ENCODE measurements at regions not wholly inside any gene's neighbourhood (a gene's known extent, or its start where the extent isn't known, plus 50 kb on each side); places are given as distances from the start of the nearest gene placed in this dataset.
"Not testable (repeated sequence)": the region's sequence is repeated elsewhere in the genome, so short reads cannot be mapped to it uniquely, and the experiment has no call there.

GRCh38 chr20:56708991-56709390, 79.9 kb downstream of the TFAP2C start:
- Histone ChIP-seq H3K27ac (ENCODE audit: low read depth, low read length) (no peak overlapping the region), H3K36me3 (ENCODE audit: control insufficient read depth, insufficient read depth, low read length) (no peaks in the 10 kb centered on the region), H3K4me3 (ENCODE audit: low read depth, low read length) (no peak overlapping the region), H3K9me3 (ENCODE audit: control insufficient read depth, insufficient read depth, low read depth, low read length) (peaks cover 2% of the 10 kb centered on the region; the same call in 1 of the 2 replicates), H3K27me3 (ENCODE audit: control insufficient read depth, insufficient read depth, low read length) (no peaks in the 10 kb centered on the region), H3K4me1 (ENCODE audit: control insufficient read depth, insufficient read depth, low read length) (peaks cover 13% of the 10 kb centered on the region), H3K9ac (ENCODE audit: low read length) (no peak overlapping the region)

- H3K4me3 ChIP-seq (ENCODE audit: low read depth, low read length): no peak overlapping the region
- H3K27me3 ChIP-seq (ENCODE audit: control insufficient read depth, insufficient read depth, low read length): no peaks in the 10 kb centered on the region
- H3K36me3 ChIP-seq (ENCODE audit: control insufficient read depth, insufficient read depth, low read length): no peaks in the 10 kb centered on the region
- peaks cover 2% of the 10 kb centered on the region; the same call in 1 of the 2 replicates for H3K9me3 ChIP-seq (ENCODE audit: control insufficient read depth, insufficient read depth, low read depth, low read length)
- H3K9ac ChIP-seq (ENCODE audit: low read length): no peak overlapping the region
- peaks cover 15% of the 10 kb centered on the region for H3K4me1 ChIP-seq (ENCODE audit: control insufficient read depth, insufficient read depth, low read length)
- no peak overlapping the region for H3K27ac ChIP-seq (ENCODE audit: low read depth, low read length)
Measured at GRCh38 chr20:56710125-56710524, 81.0 kb downstream of the TFAP2C start.

- not testable (repeated sequence) for H3K36me3 ChIP-seq (ENCODE audit: control insufficient read depth, insufficient read depth, low read length)
Measured at GRCh38 chr20:56710577-56710976, 81.5 kb downstream of the TFAP2C start.

GRCh38 chr20:56711018-56711417, 81.9 kb downstream of the TFAP2C start:
- peaks cover 2% of the 10 kb centered on the region; the same call in 1 of the 2 replicates for H3K9me3 ChIP-seq (ENCODE audit: control insufficient read depth, insufficient read depth, low read depth, low read length)
- no peaks in the 10 kb centered on the region for H3K27me3 ChIP-seq (ENCODE audit: control insufficient read depth, insufficient read depth, low read length)
- H3K9ac ChIP-seq (ENCODE audit: low read length): no peak overlapping the region
- no peak overlapping the region; the same call in 1 of the 2 replicates for H3K27ac ChIP-seq (ENCODE audit: low read depth, low read length)
- H3K4me1 ChIP-seq (ENCODE audit: control insufficient read depth, insufficient read depth, low read length): peaks cover 20% of the 10 kb centered on the region
- no peak overlapping the region for H3K4me3 ChIP-seq (ENCODE audit: low read depth, low read length)
- no peaks in the 10 kb centered on the region for H3K36me3 ChIP-seq (ENCODE audit: control insufficient read depth, insufficient read depth, low read length)

More at GRCh38 chr20:56710577-56710976, 81.5 kb downstream of the TFAP2C start:
- not testable (repeated sequence) for H3K9ac ChIP-seq (ENCODE audit: low read length); H3K27me3 ChIP-seq (ENCODE audit: control insufficient read depth, insufficient read depth, low read length); H3K9me3 ChIP-seq (ENCODE audit: control insufficient read depth, insufficient read depth, low read depth, low read length); H3K27ac ChIP-seq (ENCODE audit: low read depth, low read length); H3K4me3 ChIP-seq (ENCODE audit: low read depth, low read length)
- H3K4me1 ChIP-seq (ENCODE audit: control insufficient read depth, insufficient read depth, low read length): peaks cover 19% of the 10 kb centered on the region

DNA sequence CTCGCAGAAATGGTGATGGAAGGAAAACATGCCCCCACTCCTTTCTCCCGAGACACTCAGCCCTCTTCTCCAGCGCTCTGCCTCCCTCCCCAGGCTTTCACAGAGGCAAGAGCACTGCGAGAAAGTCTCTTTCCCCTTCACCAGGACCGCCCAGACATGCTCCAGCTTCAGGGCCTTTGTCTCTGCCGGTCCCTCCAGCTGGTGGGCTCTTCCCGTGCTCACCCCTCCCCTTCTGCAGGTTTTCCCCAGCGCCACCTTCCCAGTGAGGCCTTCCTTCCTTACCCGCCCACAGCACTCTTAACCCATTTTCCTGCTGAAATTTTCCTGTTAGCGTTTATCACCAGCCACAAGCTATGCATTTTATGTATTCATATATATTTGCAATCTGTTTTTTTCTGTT, 86.2 kb downstream of the TFAP2C start:
- H3K9ac ChIP-seq (ENCODE audit: low read length): no peak overlapping the region
- no peaks in the 10 kb centered on the region for H3K36me3 ChIP-seq (ENCODE audit: control insufficient read depth, insufficient read depth, low read length)
- no peak overlapping the region for H3K27ac ChIP-seq (ENCODE audit: low read depth, low read length)
- no peaks in the 10 kb centered on the region for H3K9me3 ChIP-seq (ENCODE audit: control insufficient read depth, insufficient read depth, low read depth, low read length)
- no peaks in the 10 kb centered on the region for H3K27me3 ChIP-seq (ENCODE audit: control insufficient read depth, insufficient read depth, low read length)
- H3K4me1 ChIP-seq (ENCODE audit: control insufficient read depth, insufficient read depth, low read length): peaks cover 23% of the 10 kb centered on the region
- no peak overlapping the region for H3K4me3 ChIP-seq (ENCODE audit: low read depth, low read length)

GRCh38 chr20:56715902-56716519, 86.9 kb downstream of the TFAP2C start:
- H3K27me3 ChIP-seq (ENCODE audit: control insufficient read depth, insufficient read depth, low read length): no peaks in the 10 kb centered on the region

GRCh38 chr20:56716806-56717205, 87.7 kb downstream of the TFAP2C start:
- Histone ChIP-seq H3K4me3 (ENCODE audit: low read depth, low read length) (no peak overlapping the region), H3K36me3 (ENCODE audit: control insufficient read depth, insufficient read depth, low read length) (no peaks in the 10 kb centered on the region), H3K27me3 (ENCODE audit: control insufficient read depth, insufficient read depth, low read length) (no peaks in the 10 kb centered on the region), H3K4me1 (ENCODE audit: control insufficient read depth, insufficient read depth, low read length) (peaks cover 15% of the 10 kb centered on the region), H3K9me3 (ENCODE audit: control insufficient read depth, insufficient read depth, low read depth, low read length) (no peaks in the 10 kb centered on the region), H3K9ac (ENCODE audit: low read length) (no peak overlapping the region), H3K27ac (ENCODE audit: low read depth, low read length) (no peak overlapping the region)

More at GRCh38 chr20:56715902-56716519, 86.9 kb downstream of the TFAP2C start:
- Histone ChIP-seq H3K36me3 (ENCODE audit: control insufficient read depth, insufficient read depth, low read length) (no peaks in the 10 kb centered on the region), H3K9me3 (ENCODE audit: control insufficient read depth, insufficient read depth, low read depth, low read length) (no peaks in the 10 kb centered on the region), H3K27ac (ENCODE audit: low read depth, low read length) (no peak overlapping the region), H3K9ac (ENCODE audit: low read length) (no peak overlapping the region), H3K4me1 (ENCODE audit: control insufficient read depth, insufficient read depth, low read length) (peaks cover 23% of the 10 kb centered on the region), H3K4me3 (ENCODE audit: low read depth, low read length) (no peak overlapping the region)

- Histone ChIP-seq H3K4me1 (ENCODE audit: control insufficient read depth, insufficient read depth, low read length) (peaks cover 11% of the 10 kb centered on the region), H3K9me3 (ENCODE audit: control insufficient read depth, insufficient read depth, low read depth, low read length) (no peaks in the 10 kb centered on the region), H3K9ac (ENCODE audit: low read length) (no peak overlapping the region), H3K4me3 (ENCODE audit: low read depth, low read length) (no peak overlapping the region), H3K27me3 (ENCODE audit: control insufficient read depth, insufficient read depth, low read length) (no peaks in the 10 kb centered on the region), H3K36me3 (ENCODE audit: control insufficient read depth, insufficient read depth, low read length) (no peaks in the 10 kb centered on the region), H3K27ac (ENCODE audit: low read depth, low read length) (no peak overlapping the region)
Measured at GRCh38 chr20:56718816-56719215, 89.7 kb downstream of the TFAP2C start.

GRCh38 chr20:56720620-56721213, 91.6 kb downstream of the TFAP2C start:
- Histone ChIP-seq H3K4me1 (ENCODE audit: control insufficient read depth, insufficient read depth, low read length) (peaks cover 3% of the 10 kb centered on the region; the same call in 1 of the 2 replicates), H3K9ac (ENCODE audit: low read length) (no peak overlapping the region), H3K4me3 (ENCODE audit: low read depth, low read length) (no peak overlapping the region), H3K27me3 (ENCODE audit: control insufficient read depth, insufficient read depth, low read length) (no peaks in the 10 kb centered on the region), H3K27ac (ENCODE audit: low read depth, low read length) (no peak overlapping the region), H3K36me3 (ENCODE audit: control insufficient read depth, insufficient read depth, low read length) (no peaks in the 10 kb centered on the region), H3K9me3 (ENCODE audit: control insufficient read depth, insufficient read depth, low read depth, low read length) (no peaks in the 10 kb centered on the region)

DNA sequence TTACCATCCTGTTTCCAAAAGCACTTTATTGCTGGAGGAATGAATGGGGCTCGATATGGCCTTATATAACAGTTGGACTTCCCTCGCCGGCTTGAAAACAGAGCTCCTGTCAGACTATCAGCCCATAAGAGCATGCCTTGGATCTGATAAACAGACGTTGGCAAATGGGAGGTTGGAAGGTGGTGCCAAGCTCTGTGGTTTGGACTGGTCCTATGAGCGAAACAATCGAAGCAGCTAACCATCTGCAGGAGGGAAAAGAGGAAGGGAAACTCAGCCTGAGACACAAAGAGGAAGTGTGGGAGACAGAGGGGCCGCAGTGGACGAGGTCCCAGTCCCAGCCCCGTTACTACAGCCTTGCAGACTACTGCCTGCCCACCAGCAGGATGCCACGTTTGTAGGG, 92.9 kb downstream of the TFAP2C start:
- H3K4me1 ChIP-seq (ENCODE audit: control insufficient read depth, insufficient read depth, low read length): no peaks in the 10 kb centered on the region; the same call in 1 of the 2 replicates
- H3K9ac ChIP-seq (ENCODE audit: low read length): no peak overlapping the region
- no peak overlapping the region for H3K4me3 ChIP-seq (ENCODE audit: low read depth, low read length)
- no peaks in the 10 kb centered on the region for H3K27me3 ChIP-seq (ENCODE audit: control insufficient read depth, insufficient read depth, low read length)
- H3K36me3 ChIP-seq (ENCODE audit: control insufficient read depth, insufficient read depth, low read length): no peaks in the 10 kb centered on the region
- no peaks in the 10 kb centered on the region for H3K9me3 ChIP-seq (ENCODE audit: control insufficient read depth, insufficient read depth, low read depth, low read length)
- H3K27ac ChIP-seq (ENCODE audit: low read depth, low read length): no peak overlapping the region

GRCh38 chr20:56723331-56723730, 94.2 kb downstream of the TFAP2C start:
- H3K4me1 ChIP-seq (ENCODE audit: control insufficient read depth, insufficient read depth, low read length): no peaks in the 10 kb centered on the region; the same call in 1 of the 2 replicates
- H3K4me3 ChIP-seq (ENCODE audit: low read depth, low read length): no peak overlapping the region
- no peak overlapping the region for H3K9ac ChIP-seq (ENCODE audit: low read length)
- no peaks in the 10 kb centered on the region for H3K36me3 ChIP-seq (ENCODE audit: control insufficient read depth, insufficient read depth, low read length)
- no peaks in the 10 kb centered on the region for H3K27me3 ChIP-seq (ENCODE audit: control insufficient read depth, insufficient read depth, low read length)
- H3K9me3 ChIP-seq (ENCODE audit: control insufficient read depth, insufficient read depth, low read depth, low read length): no peaks in the 10 kb centered on the region
- no peak overlapping the region for H3K27ac ChIP-seq (ENCODE audit: low read depth, low read length)

All from HUES6 (cell line).